ENCODE measurements at regions not wholly inside any gene's neighbourhood (a gene's known extent, or its start where the extent isn't known, plus 50 kb on each side); places are given as distances from the start of the nearest gene placed in this dataset.
A peak's percentile ranks its signal among the peaks of the same experiment; 100 is the strongest.

DNA sequence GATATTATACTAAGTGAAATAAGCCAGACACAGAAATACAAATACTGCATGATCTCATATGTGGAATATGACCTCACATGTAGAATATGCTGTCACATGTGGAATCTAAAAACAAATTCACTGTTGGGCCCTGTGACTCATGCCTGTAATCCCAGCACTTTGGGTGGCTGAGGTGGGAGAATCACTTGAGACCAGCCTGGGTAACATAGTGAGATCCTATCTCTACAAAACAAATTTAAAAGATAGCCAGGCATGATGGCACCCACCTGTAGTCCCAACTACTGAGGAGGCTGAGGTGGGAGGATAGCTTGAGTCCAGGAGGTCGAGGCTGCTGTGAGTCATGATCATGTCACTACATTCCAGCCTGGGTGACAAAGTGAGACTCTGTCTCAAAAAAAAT, 160.3 kb downstream of the PTEN start:
- Histone ChIP-seq H3K9me2 (replicated peaks; ENCODE audit: insufficient read depth, low read length) (no peaks in the 10 kb centered on the region), H3K27ac (ENCODE audit: low read length) (no peak overlapping the region), H3K4me2 (ENCODE audit: low read depth, low read length, poor library complexity, severe bottlenecking) (no peak overlapping the region), H3K9me3 (ENCODE audit: low read length) (no peaks in the 10 kb centered on the region), H3K27me3 (ENCODE audit: low read length) (no peaks in the 10 kb centered on the region), H3K4me1 (ENCODE audit: low read length) (peaks cover 17% of the 10 kb centered on the region), H3K9ac (ENCODE audit: low read length) (no peak overlapping the region), H3K4me3 (ENCODE audit: low read length) (no peak overlapping the region), H3K36me3 (ENCODE audit: insufficient read depth, low read length) (no peaks in the 10 kb centered on the region), H4K20me1 (ENCODE audit: insufficient read depth, low read depth, low read length) (no peaks in the 10 kb centered on the region), H3K79me2 (ENCODE audit: low read length) (no peaks in the 10 kb centered on the region), H2AFZ (ENCODE audit: low read length) (no peak overlapping the region)
- DNase-seq, result no peak

DNA sequence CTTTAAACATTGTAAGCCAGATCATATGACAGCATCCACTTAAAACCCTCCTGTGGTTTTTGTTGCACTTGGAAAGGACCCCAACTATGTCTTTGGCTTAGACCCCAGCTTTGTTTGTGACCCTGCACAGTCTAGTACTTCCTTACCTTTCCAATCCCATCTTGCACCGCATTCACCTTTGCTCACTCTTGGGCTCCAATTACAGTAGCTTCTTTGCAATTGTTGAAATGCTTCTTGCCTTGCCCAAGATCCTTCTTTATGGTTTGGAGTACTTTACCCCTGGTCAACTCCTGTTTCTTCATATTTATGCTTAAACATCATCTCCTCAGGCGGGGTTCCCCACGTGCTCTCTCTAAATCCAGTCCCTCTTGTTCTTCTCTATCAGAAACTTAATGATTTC, 162.6 kb downstream of the PTEN start:
- no peak for DNase-seq
- no peaks in the 10 kb centered on the region for H3K9me3 ChIP-seq (ENCODE audit: low read length)
- no peaks in the 10 kb centered on the region for H3K9me2 ChIP-seq (replicated peaks; ENCODE audit: insufficient read depth, low read length)
- H3K27me3 ChIP-seq (ENCODE audit: low read length), result no peaks in the 10 kb centered on the region
- H3K9ac ChIP-seq (ENCODE audit: low read length), result no peak overlapping the region
- H3K4me2 ChIP-seq (ENCODE audit: low read depth, low read length, poor library complexity, severe bottlenecking), result no peak overlapping the region
- no peak overlapping the region for H2AFZ ChIP-seq (ENCODE audit: low read length)
- H3K4me3 ChIP-seq (ENCODE audit: low read length), result no peak overlapping the region
- no peaks in the 10 kb centered on the region for H3K79me2 ChIP-seq (ENCODE audit: low read length)
- H3K36me3 ChIP-seq (ENCODE audit: insufficient read depth, low read length), result no peaks in the 10 kb centered on the region
- no peaks in the 10 kb centered on the region for H4K20me1 ChIP-seq (ENCODE audit: insufficient read depth, low read depth, low read length)
- H3K4me1 ChIP-seq (ENCODE audit: low read length), result peaks cover 26% of the 10 kb centered on the region
- no peak overlapping the region for H3K27ac ChIP-seq (ENCODE audit: low read length)

DNA sequence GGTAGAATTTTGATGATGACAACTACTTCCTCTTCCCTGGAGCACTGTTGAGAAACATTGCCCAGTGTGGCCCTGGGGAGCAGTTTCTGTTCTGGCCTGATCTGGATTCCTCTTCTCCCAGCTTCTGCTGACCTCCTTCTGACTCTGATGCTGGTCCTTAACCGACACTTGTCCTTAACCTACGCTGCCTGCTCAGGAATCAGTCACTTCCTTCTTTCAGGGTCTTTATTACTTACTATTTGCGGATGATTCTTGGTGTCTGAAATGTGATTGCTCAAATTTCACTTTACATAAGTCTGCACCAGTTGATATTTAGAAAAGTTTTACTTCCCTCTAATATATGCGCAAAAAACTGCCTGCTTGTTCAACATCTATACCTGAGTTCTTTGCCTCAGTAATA, 164.1 kb downstream of the PTEN start:
- peak overlapping the region; percentile 39 for H3K4me3 ChIP-seq (ENCODE audit: low read length)
- peak overlapping the region; percentile 61 for H3K4me2 ChIP-seq (ENCODE audit: low read depth, low read length, poor library complexity, severe bottlenecking)

DNA sequence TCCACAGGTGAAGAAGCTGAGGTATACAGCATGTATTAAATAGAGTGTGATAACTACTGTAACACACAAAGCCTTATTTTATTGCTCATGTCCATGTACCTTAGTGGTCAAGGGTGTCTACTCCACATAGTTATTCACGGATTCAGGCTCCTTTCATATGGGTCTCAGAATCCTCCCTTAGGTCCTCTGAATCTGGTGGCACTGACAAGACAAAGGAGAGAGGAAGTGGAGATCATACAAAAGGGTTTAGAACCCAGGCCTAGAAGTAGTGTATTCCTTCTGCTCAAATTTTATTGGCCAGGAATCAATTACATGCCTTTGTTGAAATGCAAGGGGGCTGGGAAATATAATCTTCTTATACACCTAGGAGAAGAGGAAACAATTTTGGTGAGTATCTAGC, 164.6 kb downstream of the PTEN start:
- H2AFZ ChIP-seq (ENCODE audit: low read length), result no peak overlapping the region
- H3K79me2 ChIP-seq (ENCODE audit: low read length), result no peaks in the 10 kb centered on the region
- no peaks in the 10 kb centered on the region for H3K9me3 ChIP-seq (ENCODE audit: low read length)
- peak overlapping the region; percentile 38 for H3K9ac ChIP-seq (ENCODE audit: low read length)
- DNase-seq, result no peak
- no peaks in the 10 kb centered on the region for H3K36me3 ChIP-seq (ENCODE audit: insufficient read depth, low read length)
- H3K4me1 ChIP-seq (ENCODE audit: low read length), result peaks cover 26% of the 10 kb centered on the region
- peak overlapping the region; percentile 61 for H3K4me2 ChIP-seq (ENCODE audit: low read depth, low read length, poor library complexity, severe bottlenecking)
- no peaks in the 10 kb centered on the region for H4K20me1 ChIP-seq (ENCODE audit: insufficient read depth, low read depth, low read length)
- peak overlapping the region; percentile 95 for H3K27ac ChIP-seq (ENCODE audit: low read length)
- H3K4me3 ChIP-seq (ENCODE audit: low read length), result peak overlapping the region; percentile 39; the same call in 1 of the 2 replicates
- no peaks in the 10 kb centered on the region for H3K9me2 ChIP-seq (replicated peaks; ENCODE audit: insufficient read depth, low read length)
- H3K27me3 ChIP-seq (ENCODE audit: low read length), result no peaks in the 10 kb centered on the region

More for the DNA sequence above, 164.1 kb downstream of the PTEN start:
- Histone ChIP-seq H3K27me3 (ENCODE audit: low read length) (no peaks in the 10 kb centered on the region), H3K9me2 (replicated peaks; ENCODE audit: insufficient read depth, low read length) (no peaks in the 10 kb centered on the region), H3K9me3 (ENCODE audit: low read length) (no peaks in the 10 kb centered on the region), H2AFZ (ENCODE audit: low read length) (no peak overlapping the region), H4K20me1 (ENCODE audit: insufficient read depth, low read depth, low read length) (no peaks in the 10 kb centered on the region), H3K27ac (ENCODE audit: low read length) (peak overlapping the region; percentile 95), H3K79me2 (ENCODE audit: low read length) (no peaks in the 10 kb centered on the region), H3K9ac (ENCODE audit: low read length) (peak overlapping the region; percentile 44), H3K4me1 (ENCODE audit: low read length) (peaks cover 26% of the 10 kb centered on the region), H3K36me3 (ENCODE audit: insufficient read depth, low read length) (no peaks in the 10 kb centered on the region)
- peak; percentile 77 for DNase-seq

DNA sequence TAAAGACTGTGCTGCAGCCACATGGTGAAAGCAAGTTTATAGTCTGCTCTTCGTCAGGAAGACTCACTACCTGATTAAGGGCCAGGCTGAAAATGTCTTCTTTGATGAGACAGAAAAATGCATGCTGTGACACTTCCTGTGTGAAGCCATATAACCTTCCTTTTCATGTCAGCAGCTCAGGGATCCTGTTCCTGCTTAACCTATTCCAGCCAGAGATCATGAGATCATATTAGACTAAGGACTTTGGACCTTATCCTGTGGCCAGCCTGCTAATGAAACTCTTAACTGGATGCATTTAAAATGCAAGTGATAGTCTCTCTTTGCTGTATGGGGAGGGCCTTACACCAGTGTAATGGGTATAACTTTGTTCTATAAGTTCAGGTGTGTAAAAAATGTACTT, 165.2 kb downstream of the PTEN start:
- Histone ChIP-seq H3K36me3 (ENCODE audit: insufficient read depth, low read length) (no peaks in the 10 kb centered on the region), H3K9ac (ENCODE audit: low read length) (no peak overlapping the region), H3K79me2 (ENCODE audit: low read length) (no peaks in the 10 kb centered on the region), H4K20me1 (ENCODE audit: insufficient read depth, low read depth, low read length) (no peaks in the 10 kb centered on the region), H3K9me3 (ENCODE audit: low read length) (no peaks in the 10 kb centered on the region), H3K9me2 (replicated peaks; ENCODE audit: insufficient read depth, low read length) (no peaks in the 10 kb centered on the region), H2AFZ (ENCODE audit: low read length) (peak overlapping the region; percentile 78; the same call in 1 of the 2 replicates), H3K4me3 (ENCODE audit: low read length) (no peak overlapping the region), H3K4me2 (ENCODE audit: low read depth, low read length, poor library complexity, severe bottlenecking) (no peak overlapping the region), H3K4me1 (ENCODE audit: low read length) (peaks cover 26% of the 10 kb centered on the region), H3K27me3 (ENCODE audit: low read length) (no peaks in the 10 kb centered on the region), H3K27ac (ENCODE audit: low read length) (peak overlapping the region; percentile 95)
- DNase-seq, result no peak

DNA sequence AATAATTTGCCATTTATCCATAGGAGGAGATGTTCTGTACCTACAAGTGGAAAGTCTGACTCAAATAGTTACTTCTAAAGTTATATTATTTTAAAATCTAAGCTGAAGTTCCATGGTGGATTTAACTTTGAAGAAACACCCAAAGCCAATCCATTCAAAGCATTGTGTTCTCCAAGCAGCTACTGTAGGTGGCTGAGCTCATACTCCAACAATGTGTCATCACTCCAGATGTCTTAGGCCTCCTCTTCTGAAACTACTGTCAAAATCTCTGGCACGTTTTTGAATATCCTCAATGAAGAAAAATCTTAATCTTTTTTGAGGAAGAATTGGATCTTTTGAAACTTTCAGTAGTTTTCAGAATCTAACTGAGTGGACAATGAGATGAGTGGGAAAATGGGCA, 169.1 kb downstream of the PTEN start:
- Histone ChIP-seq H3K4me1 (ENCODE audit: low read length) (peaks cover 23% of the 10 kb centered on the region), H3K9me2 (replicated peaks; ENCODE audit: insufficient read depth, low read length) (no peaks in the 10 kb centered on the region), H3K9ac (ENCODE audit: low read length) (no peak overlapping the region), H3K9me3 (ENCODE audit: low read length) (no peaks in the 10 kb centered on the region), H3K4me3 (ENCODE audit: low read length) (no peak overlapping the region), H3K36me3 (ENCODE audit: insufficient read depth, low read length) (no peaks in the 10 kb centered on the region), H2AFZ (ENCODE audit: low read length) (no peak overlapping the region), H3K4me2 (ENCODE audit: low read depth, low read length, poor library complexity, severe bottlenecking) (no peak overlapping the region), H3K79me2 (ENCODE audit: low read length) (no peaks in the 10 kb centered on the region), H3K27me3 (ENCODE audit: low read length) (no peaks in the 10 kb centered on the region), H3K27ac (ENCODE audit: low read length) (peak overlapping the region; percentile 6; the same call in 1 of the 2 replicates), H4K20me1 (ENCODE audit: insufficient read depth, low read depth, low read length) (no peaks in the 10 kb centered on the region)
- DNase-seq, result no peak

DNA sequence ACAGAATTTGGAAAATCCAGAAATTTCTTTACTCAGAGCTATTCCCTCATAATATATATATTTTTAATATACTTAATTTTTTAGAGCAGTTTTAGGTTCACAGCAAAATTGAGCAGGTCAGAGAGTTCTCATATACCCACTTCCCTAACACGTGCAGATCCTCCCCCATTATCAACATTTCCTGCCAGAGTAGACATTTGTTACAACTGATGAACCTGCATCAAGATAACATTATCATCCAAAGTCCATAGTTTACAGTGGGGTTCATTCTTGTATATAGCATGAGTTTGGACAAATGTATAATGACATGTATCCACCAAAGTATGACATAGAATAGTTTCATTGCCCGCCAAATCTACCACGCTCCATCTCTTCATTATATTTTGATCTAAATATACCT, 170.0 kb downstream of the PTEN start:
- no peak overlapping the region for H2AFZ ChIP-seq (ENCODE audit: low read length)
- H3K36me3 ChIP-seq (ENCODE audit: insufficient read depth, low read length), result no peaks in the 10 kb centered on the region
- no peak overlapping the region for H3K4me2 ChIP-seq (ENCODE audit: low read depth, low read length, poor library complexity, severe bottlenecking)
- no peak for DNase-seq
- H3K9me2 ChIP-seq (replicated peaks; ENCODE audit: insufficient read depth, low read length), result no peaks in the 10 kb centered on the region
- no peak overlapping the region for H3K9ac ChIP-seq (ENCODE audit: low read length)
- no peaks in the 10 kb centered on the region for H3K9me3 ChIP-seq (ENCODE audit: low read length)
- no peak overlapping the region for H3K27ac ChIP-seq (ENCODE audit: low read length)
- no peaks in the 10 kb centered on the region for H3K79me2 ChIP-seq (ENCODE audit: low read length)
- peaks cover 15% of the 10 kb centered on the region for H3K4me1 ChIP-seq (ENCODE audit: low read length)
- H3K4me3 ChIP-seq (ENCODE audit: low read length), result no peak overlapping the region
- no peaks in the 10 kb centered on the region for H3K27me3 ChIP-seq (ENCODE audit: low read length)
- H4K20me1 ChIP-seq (ENCODE audit: insufficient read depth, low read depth, low read length), result no peaks in the 10 kb centered on the region

DNA sequence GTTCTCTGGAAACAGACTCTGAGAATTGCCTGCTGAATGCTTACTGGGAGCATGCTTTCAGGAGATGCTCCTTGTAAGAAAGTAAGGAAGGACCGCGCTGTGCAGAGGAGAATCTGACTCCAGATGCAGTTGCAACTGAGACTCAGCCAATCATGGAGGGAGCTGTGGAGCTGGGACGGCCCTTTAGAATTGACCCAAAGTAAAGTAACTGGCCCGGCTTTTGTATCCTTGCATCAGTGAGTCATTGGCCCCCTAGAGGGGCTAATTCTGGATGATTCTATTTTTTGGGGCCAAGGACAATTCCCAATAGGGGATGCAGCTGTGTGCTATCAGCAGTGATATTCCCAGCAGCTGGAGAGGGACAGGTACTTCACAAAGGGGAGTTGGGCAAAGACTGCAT, 170.4 kb downstream of the PTEN start:
- Histone ChIP-seq H3K79me2 (ENCODE audit: low read length) (no peaks in the 10 kb centered on the region), H3K9me2 (replicated peaks; ENCODE audit: insufficient read depth, low read length) (no peaks in the 10 kb centered on the region), H3K27ac (ENCODE audit: low read length) (no peak overlapping the region), H3K36me3 (ENCODE audit: insufficient read depth, low read length) (no peaks in the 10 kb centered on the region), H2AFZ (ENCODE audit: low read length) (no peak overlapping the region), H3K9ac (ENCODE audit: low read length) (no peak overlapping the region), H3K4me2 (ENCODE audit: low read depth, low read length, poor library complexity, severe bottlenecking) (no peak overlapping the region), H3K9me3 (ENCODE audit: low read length) (no peaks in the 10 kb centered on the region), H3K4me1 (ENCODE audit: low read length) (peaks cover 11% of the 10 kb centered on the region), H4K20me1 (ENCODE audit: insufficient read depth, low read depth, low read length) (no peaks in the 10 kb centered on the region), H3K4me3 (ENCODE audit: low read length) (no peak overlapping the region), H3K27me3 (ENCODE audit: low read length) (no peaks in the 10 kb centered on the region)
- no peak for DNase-seq

DNA sequence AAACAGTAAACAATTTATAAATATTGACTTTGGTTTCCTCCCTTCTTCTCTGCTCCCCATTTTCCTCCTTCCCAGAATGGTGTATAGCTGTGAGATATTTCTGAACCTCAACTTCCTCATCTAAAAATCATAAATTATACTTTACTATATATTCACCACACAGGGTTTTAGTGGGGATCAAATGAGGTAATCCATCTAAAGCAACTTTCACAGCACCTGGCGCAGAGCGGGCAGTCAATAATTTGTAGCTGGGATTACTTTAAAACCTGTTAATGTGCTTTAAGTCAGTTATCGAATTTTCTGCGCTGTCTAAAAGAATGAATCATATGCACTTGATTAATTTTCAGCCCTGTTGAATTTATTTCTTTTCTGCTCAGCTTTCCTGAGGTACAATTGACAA, 172.7 kb downstream of the PTEN start:
- no peak overlapping the region for H3K27ac ChIP-seq (ENCODE audit: low read length)
- no peak for DNase-seq
- H4K20me1 ChIP-seq (ENCODE audit: insufficient read depth, low read depth, low read length), result no peaks in the 10 kb centered on the region
- H3K4me2 ChIP-seq (ENCODE audit: low read depth, low read length, poor library complexity, severe bottlenecking), result no peak overlapping the region
- H3K27me3 ChIP-seq (ENCODE audit: low read length), result no peaks in the 10 kb centered on the region
- H2AFZ ChIP-seq (ENCODE audit: low read length), result no peak overlapping the region
- H3K36me3 ChIP-seq (ENCODE audit: insufficient read depth, low read length), result no peaks in the 10 kb centered on the region
- no peak overlapping the region for H3K4me3 ChIP-seq (ENCODE audit: low read length)
- H3K9ac ChIP-seq (ENCODE audit: low read length), result no peak overlapping the region
- no peaks in the 10 kb centered on the region for H3K9me2 ChIP-seq (replicated peaks; ENCODE audit: insufficient read depth, low read length)
- H3K79me2 ChIP-seq (ENCODE audit: low read length), result no peaks in the 10 kb centered on the region
- peaks cover 3% of the 10 kb centered on the region; the same call in 1 of the 2 replicates for H3K4me1 ChIP-seq (ENCODE audit: low read length)
- H3K9me3 ChIP-seq (ENCODE audit: low read length), result no peaks in the 10 kb centered on the region
